GM19328 (cell line): ENCODE measurements at regions not wholly inside any gene's neighbourhood (a gene's known extent, or its start where the extent isn't known, plus 50 kb on each side); places are given as distances from the start of the nearest gene placed in this dataset.

ENCODE experiments used
- ATAC-seq: cut with Tn5 transposase; IDR thresholded peaks from one replicate; pipeline ENCODE4 v1.9.1; 2021; ENCODE audit warnings: mild to moderate bottlenecking, moderate library complexity; ENCODE audit not compliant: unreplicated experiment

GRCh38 chr22:49119551-49119952, 708.1 kb downstream of the BRD1 start:
- ATAC-seq = no peak

GRCh38 chr22:49118065-49118464, 709.6 kb downstream of the BRD1 start:
- ATAC-seq = no peak

- ATAC-seq = no peak
Observed at GRCh38 chr22:49117486-49117885, 710.2 kb downstream of the BRD1 start.

GRCh38 chr22:49116486-49117120, 711.1 kb downstream of the BRD1 start:
- no peak for ATAC-seq

- ATAC-seq = no peak
Observed at GRCh38 chr22:49116021-49116420, 711.7 kb downstream of the BRD1 start.

GRCh38 chr22:49115197-49115596, 712.5 kb downstream of the BRD1 start:
- ATAC-seq = no peak

- ATAC-seq = no peak
Observed at GRCh38 chr22:49113758-49114157, 713.9 kb downstream of the BRD1 start.

- no peak for ATAC-seq
Observed at GRCh38 chr22:49112661-49113626, 714.7 kb downstream of the BRD1 start.

- no peak for ATAC-seq
Observed at GRCh38 chr22:49112176-49112575, 715.5 kb downstream of the BRD1 start.

- ATAC-seq = no peak
Observed at GRCh38 chr22:49111085-49111484, 716.6 kb downstream of the BRD1 start.

- ATAC-seq = no peak
Observed at GRCh38 chr22:49108636-49109315, 718.9 kb downstream of the BRD1 start.

- no peak for ATAC-seq
Observed at GRCh38 chr22:49107961-49108530, 719.6 kb downstream of the BRD1 start.

- ATAC-seq = no peak
Observed at GRCh38 chr22:49107561-49107960, 720.1 kb downstream of the BRD1 start.

- no peak for ATAC-seq
Observed at GRCh38 chr22:49106842-49107152, 720.9 kb downstream of the BRD1 start.

- ATAC-seq = no peak
Observed at GRCh38 chr22:49106096-49106841, 721.4 kb downstream of the BRD1 start.

GRCh38 chr22:49104434-49104833, 723.2 kb downstream of the BRD1 start:
- no peak for ATAC-seq

GRCh38 chr22:49103314-49104059, 724.2 kb downstream of the BRD1 start:
- no peak for ATAC-seq

- ATAC-seq = no peak
Observed at GRCh38 chr22:49102367-49102766, 725.3 kb downstream of the BRD1 start.

GRCh38 chr22:49101873-49102272, 725.8 kb downstream of the BRD1 start:
- ATAC-seq = no peak

GRCh38 chr22:49101225-49101624, 726.4 kb downstream of the BRD1 start:
- no peak for ATAC-seq
